H1 (cell line): ENCODE measurements at regions not wholly inside any gene's neighbourhood (a gene's known extent, or its start where the extent isn't known, plus 50 kb on each side); places are given as distances from the start of the nearest gene placed in this dataset.

Experiments
- EP300 ChIP-seq, 2 experiments: IDR thresholded peaks; 1 replicate in 1 of 2; 2 replicates in 1 of 2; pipeline ENCODE4 v1.6.1; 2011 to 2012; ENCODE audit warnings: low read depth in 2 of 2, low read length in 2 of 2, mild to moderate bottlenecking in 2 of 2, borderline replicate concordance in 1 of 2, inconsistent platforms in 1 of 2, moderate library complexity in 1 of 2

- no peak for TF ChIP-seq EP300 (IDR thresholded peaks at IDR 0.05; ENCODE audit: borderline replicate concordance in 1 of 2, low read depth in 2 of 2, low read length in 2 of 2)
Observed at GRCh38 chr13:32914686-32915085, 101.5 kb upstream of the KL start (continued).
